HG03135 (cell line): ENCODE measurements at regions not wholly inside any gene's neighbourhood (a gene's known extent, or its start where the extent isn't known, plus 50 kb on each side); places are given as distances from the start of the nearest gene placed in this dataset.
"Not testable (repeated sequence)": the region's sequence is repeated elsewhere in the genome, so short reads cannot be mapped to it uniquely, and the experiment has no call there.

ENCODE experiments used
- ATAC-seq: cut with Tn5 transposase; IDR thresholded peaks from one replicate; pipeline ENCODE4 v1.9.1; 2021; ENCODE audit warnings: mild to moderate bottlenecking, moderate library complexity; ENCODE audit not compliant: unreplicated experiment

GRCh38 chr6:168915855-168916254 lies 337.8 kb downstream of the THBS2 start:
- ATAC-seq = no peak

- ATAC-seq = no peak
Measured at GRCh38 chr6:168915242-168915641, 338.4 kb downstream of the THBS2 start.

- no peak for ATAC-seq
Measured at GRCh38 chr6:168913866-168914469, 339.7 kb downstream of the THBS2 start.

- not testable (repeated sequence) for ATAC-seq
Measured at GRCh38 chr6:168913231-168913865, 340.3 kb downstream of the THBS2 start.

GRCh38 chr6:168909288-168909687 lies 344.4 kb downstream of the THBS2 start:
- ATAC-seq = no peak

- no peak for ATAC-seq
Measured at GRCh38 chr6:168908887-168909286, 344.8 kb downstream of the THBS2 start.

GRCh38 chr6:168908166-168908565 lies 345.5 kb downstream of the THBS2 start:
- ATAC-seq = no peak

GRCh38 chr6:168906391-168906790 lies 347.3 kb downstream of the THBS2 start:
- ATAC-seq = no peak

- ATAC-seq = no peak
Measured at GRCh38 chr6:168905451-168906090, 348.1 kb downstream of the THBS2 start.

- ATAC-seq = no peak
Measured at GRCh38 chr6:168903613-168904345, 349.9 kb downstream of the THBS2 start.

- no peak for ATAC-seq
Measured at GRCh38 chr6:168902075-168902474, 351.6 kb downstream of the THBS2 start.

GRCh38 chr6:168901076-168901475 lies 352.6 kb downstream of the THBS2 start:
- no peak for ATAC-seq

GRCh38 chr6:168896321-168896720 lies 357.3 kb downstream of the THBS2 start:
- no peak for ATAC-seq

GRCh38 chr6:168895102-168895812 lies 358.4 kb downstream of the THBS2 start:
- ATAC-seq = peak; percentile 90

- no peak for ATAC-seq
Measured at GRCh38 chr6:168892031-168892430, 361.6 kb downstream of the THBS2 start.

GRCh38 chr6:168890981-168891365 lies 362.7 kb downstream of the THBS2 start:
- ATAC-seq = no peak

- no peak for ATAC-seq
Measured at GRCh38 chr6:168890306-168890980, 363.2 kb downstream of the THBS2 start.

- ATAC-seq = no peak
Measured at GRCh38 chr6:168888786-168889345, 364.8 kb downstream of the THBS2 start.

GRCh38 chr6:168888102-168888501 lies 365.5 kb downstream of the THBS2 start:
- ATAC-seq = no peak

- no peak for ATAC-seq
Measured at GRCh38 chr6:168887621-168888020, 366.0 kb downstream of the THBS2 start.
